HEK293T (cell line): ENCODE measurements at regions not wholly inside any gene's neighbourhood (a gene's known extent, or its start where the extent isn't known, plus 50 kb on each side); places are given as distances from the start of the nearest gene placed in this dataset.

Experiments
- CTCF ChIA-PET: fragments of 350-600 bp; formaldehyde crosslinking; extraction: SDS; loops from one replicate; lab custom pipeline; 2021; ENCODE audit warnings: antibody characterized with exemption, inconsistent platforms; lab: Yijun Ruan, JAX
- POLR2A ChIA-PET: fragments of 350-600 bp; formaldehyde crosslinking; extraction: SDS; loops from one replicate; lab custom pipeline; 2020; ENCODE audit warnings: antibody characterized with exemption, inconsistent platforms; lab: Yijun Ruan, JAX
- DNase-seq: peaks from one replicate; pipeline ENCODE4 v3.0.0; 2012; ENCODE audit warnings: mixed read lengths; ENCODE audit errors: extremely low spot score
- ARNT ChIP-seq: fragments of 450-650 bp; IDR thresholded peaks from 2 replicates; pipeline ENCODE4 v1.6.1; 2017; ENCODE audit warnings: mild to moderate bottlenecking
- BHLHE40 ChIP-seq: fragments of 450-650 bp; IDR thresholded peaks from 2 replicates; pipeline ENCODE4 v1.6.1; 2016; ENCODE audit warnings: mild to moderate bottlenecking, moderate library complexity, borderline replicate concordance
- CTBP1 ChIP-seq: fragments of 450-650 bp; IDR thresholded peaks from 2 replicates; pipeline ENCODE4 v1.6.1; 2016; ENCODE audit warnings: borderline replicate concordance
- ELF4 ChIP-seq: fragments of 450-650 bp; IDR thresholded peaks from 2 replicates; pipeline ENCODE4 v1.6.1; 2017; ENCODE audit warnings: antibody characterized with exemption
- FOXA1 ChIP-seq: fragments of 450-650 bp; IDR thresholded peaks from 2 replicates; pipeline ENCODE4 v1.6.1; 2016; ENCODE audit warnings: mild to moderate bottlenecking
- FOXK2 ChIP-seq: fragments of 450-650 bp; IDR thresholded peaks from 2 replicates; pipeline ENCODE4 v1.6.1; 2016; ENCODE audit warnings: mild to moderate bottlenecking
- FOXM1 ChIP-seq: fragments of 450-650 bp; IDR thresholded peaks from 2 replicates; pipeline ENCODE4 v1.6.1; 2017; ENCODE audit warnings: mild to moderate bottlenecking, borderline replicate concordance
- HDGF ChIP-seq: fragments of 450-650 bp; IDR thresholded peaks from 2 replicates; pipeline ENCODE4 v1.6.1; 2017; ENCODE audit warnings: antibody characterized with exemption, borderline replicate concordance
- L3MBTL2 ChIP-seq: fragments of 450-650 bp; conservative IDR thresholded peaks from 2 replicates; pipeline ENCODE4 v1.6.1; 2016; ENCODE audit warnings: mild to moderate bottlenecking
- LEF1 ChIP-seq: fragments of 450-650 bp; IDR thresholded peaks from 2 replicates; pipeline ENCODE4 v1.6.1; 2017; ENCODE audit warnings: mild to moderate bottlenecking, borderline replicate concordance
- NFRKB ChIP-seq: fragments of 450-650 bp; IDR thresholded peaks from 2 replicates; pipeline ENCODE4 v1.6.1; 2016; ENCODE audit warnings: mild to moderate bottlenecking, moderate library complexity
- SP1 ChIP-seq: fragments of 450-650 bp; IDR thresholded peaks from 2 replicates; pipeline ENCODE4 v1.6.1; 2017
- SUZ12 ChIP-seq: fragments of 450-650 bp; IDR thresholded peaks from 2 replicates; pipeline ENCODE4 v1.6.1; 2016; ENCODE audit warnings: mild to moderate bottlenecking
- TARDBP ChIP-seq: fragments of 450-650 bp; IDR thresholded peaks from 2 replicates; pipeline ENCODE4 v1.6.1; 2016
- ZNF384 ChIP-seq: fragments of 450-650 bp; IDR thresholded peaks from 2 replicates; pipeline ENCODE4 v1.6.1; 2016
- TF ChIP-seq, protein P1 (sequence below): fragments of 450-650 bp; IDR thresholded peaks from 2 replicates; pipeline ENCODE4 v1.6.1; 2016

DNA sequence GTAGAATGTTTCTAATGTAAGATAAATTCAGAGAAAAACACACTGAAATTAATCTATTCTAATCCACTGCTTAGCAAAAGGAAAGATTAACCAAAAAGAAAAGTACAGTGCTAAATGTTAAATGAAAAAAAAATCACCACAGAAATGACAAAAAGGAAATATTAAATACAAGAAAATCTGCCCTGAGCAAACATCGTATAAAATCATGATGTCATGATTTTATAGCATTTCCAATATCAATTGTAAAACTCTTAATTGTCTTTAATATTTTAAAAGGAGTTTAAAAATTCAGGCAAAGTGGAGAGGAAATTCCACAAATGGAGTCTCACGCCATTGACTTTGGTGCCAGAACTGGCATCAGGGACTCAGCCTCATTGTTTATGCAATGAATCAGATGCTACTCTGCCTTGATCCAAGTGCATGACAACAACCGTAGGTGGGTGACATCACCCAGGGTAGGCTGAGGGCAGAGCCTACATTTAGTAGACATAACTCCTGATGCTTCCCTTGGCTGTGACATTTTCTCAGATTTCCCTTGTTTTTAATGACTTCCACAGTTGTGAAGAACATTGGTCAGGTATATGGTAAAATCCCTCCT is 696.8 kb downstream of the SEMA5A start:
- DNase-seq = no peak
- CTCF ChIA-PET = no interaction called here
- no peak for TF ChIP-seq TARDBP
- TF ChIP-seq ARNT = no peak
- no peak for TF ChIP-seq ELF4
- no peak for TF ChIP-seq FOXM1
- TF ChIP-seq CTBP1 = no peak
- TF ChIP-seq FOXA1 = no peak
- TF ChIP-seq SP1 = no peak
- no peak for TF ChIP-seq HDGF
- no peak for TF ChIP-seq FOXK2
- TF ChIP-seq, protein P1, sequence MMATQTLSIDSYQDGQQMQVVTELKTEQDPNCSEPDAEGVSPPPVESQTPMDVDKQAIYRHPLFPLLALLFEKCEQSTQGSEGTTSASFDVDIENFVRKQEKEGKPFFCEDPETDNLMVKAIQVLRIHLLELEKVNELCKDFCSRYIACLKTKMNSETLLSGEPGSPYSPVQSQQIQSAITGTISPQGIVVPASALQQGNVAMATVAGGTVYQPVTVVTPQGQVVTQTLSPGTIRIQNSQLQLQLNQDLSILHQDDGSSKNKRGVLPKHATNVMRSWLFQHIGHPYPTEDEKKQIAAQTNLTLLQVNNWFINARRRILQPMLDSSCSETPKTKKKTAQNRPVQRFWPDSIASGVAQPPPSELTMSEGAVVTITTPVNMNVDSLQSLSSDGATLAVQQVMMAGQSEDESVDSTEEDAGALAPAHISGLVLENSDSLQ = no peak
- TF ChIP-seq NFRKB = no peak
- TF ChIP-seq BHLHE40 = no peak
- no peak for TF ChIP-seq SUZ12
- TF ChIP-seq ZNF384 = no peak
- TF ChIP-seq L3MBTL2 = no peak
- no peak for TF ChIP-seq LEF1
- POLR2A ChIA-PET = no interaction called here

GRCh38 chr5:8851101-8851500 is 694.8 kb downstream of the SEMA5A start:
- POLR2A ChIA-PET = no interaction called here

DNA sequence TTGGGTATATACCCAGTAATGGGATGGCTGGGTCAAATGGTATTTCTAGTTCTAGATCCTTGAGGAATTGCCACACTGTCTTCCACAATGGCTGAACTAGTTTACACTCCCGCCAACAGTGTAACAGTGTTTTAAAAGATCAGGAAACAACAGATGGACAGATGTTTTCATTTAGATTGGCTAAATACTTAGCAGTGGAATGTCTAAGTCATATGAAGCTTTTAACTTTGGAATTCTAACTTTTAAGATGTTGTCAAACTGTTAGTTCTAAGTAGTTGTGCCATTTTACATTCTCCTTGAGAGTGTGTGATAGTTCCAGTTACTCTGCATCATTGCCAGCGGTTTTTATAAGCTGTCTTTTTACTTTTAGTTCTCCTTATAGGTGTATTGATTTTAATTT is 688.8 kb downstream of the SEMA5A start:
- ChIA-PET POLR2A (no interaction called here), CTCF (no interaction called here)
- no peak for TF ChIP-seq SUZ12
- no peak for TF ChIP-seq LEF1
- TF ChIP-seq FOXA1 = no peak
- TF ChIP-seq FOXK2 = no peak
- no peak for TF ChIP-seq CTBP1
- no peak for TF ChIP-seq ARNT
- no peak for DNase-seq

More at GRCh38 chr5:8851101-8851500, 694.8 kb downstream of the SEMA5A start:
- TF ChIP-seq L3MBTL2 (no peak), FOXM1 (no peak), SP1 (no peak), ARNT (no peak), TARDBP (no peak), FOXK2 (no peak), LEF1 (no peak), BHLHE40 (no peak), SUZ12 (no peak), ELF4 (no peak)
- TF ChIP-seq, protein P1 = no peak
- no peak for DNase-seq
- CTCF ChIA-PET = no interaction called here

DNA sequence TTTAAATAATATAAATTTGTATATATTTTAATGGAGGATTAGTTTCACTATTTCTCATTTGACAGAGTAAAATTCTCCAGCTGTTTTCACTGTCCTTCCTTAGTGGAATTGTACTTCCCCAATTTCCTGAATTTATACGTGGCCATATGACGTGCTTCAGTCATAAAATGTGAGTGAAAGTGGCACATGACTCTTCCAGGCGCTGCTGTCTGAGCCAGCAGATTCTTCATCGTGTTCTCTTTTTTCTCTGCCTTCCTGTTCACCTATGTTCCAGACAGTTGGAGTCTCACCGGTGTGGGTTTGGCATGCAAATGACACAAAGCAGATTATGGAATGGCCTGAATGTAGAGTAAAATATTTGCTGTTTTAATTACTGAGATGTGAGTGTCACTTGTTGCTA is 684.1 kb downstream of the SEMA5A start:
- CTCF ChIA-PET = no interaction called here
- POLR2A ChIA-PET = no interaction called here
- TF ChIP-seq FOXK2 (no peak), SUZ12 (no peak), TARDBP (no peak), L3MBTL2 (no peak), NFRKB (no peak), LEF1 (no peak), ARNT (no peak), SP1 (no peak), HDGF (no peak), FOXA1 (no peak), BHLHE40 (no peak), FOXM1 (no peak), CTBP1 (no peak)
- TF ChIP-seq, protein P1 = no peak
- no peak for DNase-seq

DNA sequence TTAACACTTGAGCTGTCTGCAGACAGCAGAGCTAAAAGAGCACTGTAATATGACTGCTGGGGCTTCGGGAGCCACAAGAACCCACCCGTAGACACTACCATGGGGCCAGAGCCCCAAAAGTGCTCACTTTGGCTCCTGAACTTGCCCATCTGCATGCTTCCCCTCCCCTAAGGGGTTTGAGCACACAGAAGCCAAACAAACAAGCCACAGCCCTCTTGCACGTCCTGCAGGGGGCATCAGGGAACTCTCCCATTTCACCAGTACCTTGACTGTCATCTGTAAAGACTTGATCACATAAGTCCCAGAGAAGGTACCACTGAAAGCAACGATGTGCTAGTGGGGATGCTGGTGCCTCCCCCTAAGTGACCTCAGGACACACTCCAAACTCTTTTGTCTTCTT is 681.8 kb downstream of the SEMA5A start:
- no peak for DNase-seq
- POLR2A ChIA-PET = no interaction called here
- TF ChIP-seq BHLHE40 (no peak), ARNT (no peak), FOXK2 (no peak), ZNF384 (no peak)
- CTCF ChIA-PET = no interaction called here

DNA sequence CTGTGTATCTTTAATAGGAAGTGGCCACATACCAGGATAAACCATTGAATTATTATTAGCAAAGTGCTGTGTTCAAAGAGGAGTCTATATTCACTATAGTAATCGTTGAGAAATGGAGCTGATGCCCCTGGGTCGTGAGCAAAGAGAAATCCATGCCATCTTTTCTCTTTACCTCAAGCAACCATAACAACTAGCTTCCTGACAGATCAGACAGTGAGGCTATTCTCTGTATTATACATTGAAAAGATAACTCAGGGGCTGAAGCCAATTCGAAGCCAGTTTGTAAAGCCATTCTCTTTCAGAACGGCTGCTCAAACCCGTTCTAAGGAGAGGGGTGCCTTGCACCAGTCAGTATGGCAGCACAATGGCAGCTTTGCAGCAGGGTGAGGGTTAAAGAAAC is 680.6 kb downstream of the SEMA5A start:
- CTCF ChIA-PET = no interaction called here
- POLR2A ChIA-PET = no interaction called here

More for the DNA sequence above, 680.6 kb downstream of the SEMA5A start:
- no peak for TF ChIP-seq FOXA1
- TF ChIP-seq NFRKB = no peak
- TF ChIP-seq, protein P1 = no peak
- no peak for TF ChIP-seq ARNT
- no peak for TF ChIP-seq TARDBP
- TF ChIP-seq BHLHE40 = no peak
- no peak for TF ChIP-seq HDGF
- TF ChIP-seq LEF1 = no peak
- no peak for TF ChIP-seq CTBP1
- no peak for TF ChIP-seq L3MBTL2
- TF ChIP-seq FOXM1 = no peak
- TF ChIP-seq ELF4 = no peak
- TF ChIP-seq SUZ12 = no peak
- TF ChIP-seq ZNF384 = no peak
- no peak for TF ChIP-seq FOXK2
- TF ChIP-seq SP1 = no peak
- no peak for DNase-seq
